HUES6 (cell line): ENCODE measurements at regions not wholly inside any gene's neighbourhood (a gene's known extent, or its start where the extent isn't known, plus 50 kb on each side); places are given as distances from the start of the nearest gene placed in this dataset.
"Not testable (repeated sequence)": the region's sequence is repeated elsewhere in the genome, so short reads cannot be mapped to it uniquely, and the experiment has no call there.

Experiments
- H3K27ac ChIP-seq: 2 replicates; pipeline ENCODE4 v1.7.0; 2013; ENCODE audit warnings: low read depth, mild to moderate bottlenecking, low read length, inconsistent platforms
- H3K27me3 ChIP-seq: 2 replicates; pipeline ENCODE4 v1.6.1; 2013; ENCODE audit warnings: low read length; ENCODE audit not compliant: control insufficient read depth, insufficient read depth
- H3K36me3 ChIP-seq: 2 replicates; pipeline ENCODE4 v1.6.1; 2013; ENCODE audit warnings: low read length; ENCODE audit not compliant: control insufficient read depth, insufficient read depth
- H3K4me1 ChIP-seq: 2 replicates; pipeline ENCODE4 v1.6.1; 2013; ENCODE audit warnings: low read length; ENCODE audit not compliant: control insufficient read depth, insufficient read depth
- H3K4me3 ChIP-seq: 2 replicates; pipeline ENCODE4 v1.5.1; 2013; ENCODE audit warnings: low read depth, low read length
- H3K9ac ChIP-seq: one replicate; pipeline ENCODE4 v1.6.1; 2013; ENCODE audit warnings: mild to moderate bottlenecking, low read length
- H3K9me3 ChIP-seq: 2 replicates; pipeline ENCODE4 v1.6.1; 2013; ENCODE audit warnings: low read depth, low read length; ENCODE audit not compliant: control insufficient read depth, insufficient read depth

DNA sequence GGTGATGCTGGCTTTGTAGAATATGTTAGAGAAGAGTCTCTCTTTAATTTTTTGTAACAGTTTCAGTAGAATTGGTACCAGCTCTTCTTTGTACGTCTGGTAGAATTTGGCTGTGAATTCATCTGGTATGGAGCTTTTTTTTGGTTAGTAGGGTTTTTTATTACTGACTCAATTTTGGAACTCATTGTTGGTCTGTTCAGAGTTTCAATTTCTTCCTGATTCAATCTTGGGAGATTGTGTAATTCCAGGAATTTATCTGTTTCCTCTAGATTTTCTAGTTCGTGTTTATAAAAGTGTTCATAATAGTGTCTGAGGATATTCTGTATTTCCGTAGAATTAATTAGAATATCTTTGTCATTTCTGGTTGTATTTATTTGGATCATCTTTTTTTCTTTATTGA, 943.5 kb downstream of the TRIB2 start:
- no peaks in the 10 kb centered on the region for H3K9me3 ChIP-seq
- no peak overlapping the region for H3K4me3 ChIP-seq
- no peak overlapping the region for H3K27ac ChIP-seq
- H3K9ac ChIP-seq: no peak overlapping the region
- peaks cover 4% of the 10 kb centered on the region; the same call in 1 of the 2 replicates for H3K27me3 ChIP-seq
- H3K36me3 ChIP-seq: no peaks in the 10 kb centered on the region
- H3K4me1 ChIP-seq: no peaks in the 10 kb centered on the region

DNA sequence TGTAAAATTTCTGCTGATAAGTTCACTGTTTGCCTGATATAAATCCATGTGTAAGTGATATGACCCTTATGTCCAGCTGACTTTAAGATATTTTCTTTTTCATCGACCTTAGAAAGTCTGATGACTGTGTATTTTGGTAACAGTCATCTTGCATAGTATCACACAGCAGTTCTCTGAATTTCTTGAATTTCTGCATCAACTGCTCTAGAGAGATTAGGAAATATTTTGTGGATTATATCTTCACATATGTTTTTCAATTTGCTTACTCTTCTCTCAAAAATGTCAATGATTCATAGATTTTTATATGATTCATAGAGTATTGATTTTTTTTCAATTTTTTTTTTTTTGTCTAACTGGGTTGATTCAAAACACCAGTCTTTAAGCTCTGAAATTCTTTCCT, 945.3 kb downstream of the TRIB2 start:
- Histone ChIP-seq H3K4me3 (no peak overlapping the region), H3K9ac (no peak overlapping the region), H3K4me1 (no peaks in the 10 kb centered on the region), H3K27ac (no peak overlapping the region), H3K9me3 (0 out of 2 replicates have a peak, but pooled peaks cover 2% of the 10 kb centered on the region), H3K36me3 (no peaks in the 10 kb centered on the region), H3K27me3 (peaks cover 10% of the 10 kb centered on the region; the same call in 1 of the 2 replicates)

DNA sequence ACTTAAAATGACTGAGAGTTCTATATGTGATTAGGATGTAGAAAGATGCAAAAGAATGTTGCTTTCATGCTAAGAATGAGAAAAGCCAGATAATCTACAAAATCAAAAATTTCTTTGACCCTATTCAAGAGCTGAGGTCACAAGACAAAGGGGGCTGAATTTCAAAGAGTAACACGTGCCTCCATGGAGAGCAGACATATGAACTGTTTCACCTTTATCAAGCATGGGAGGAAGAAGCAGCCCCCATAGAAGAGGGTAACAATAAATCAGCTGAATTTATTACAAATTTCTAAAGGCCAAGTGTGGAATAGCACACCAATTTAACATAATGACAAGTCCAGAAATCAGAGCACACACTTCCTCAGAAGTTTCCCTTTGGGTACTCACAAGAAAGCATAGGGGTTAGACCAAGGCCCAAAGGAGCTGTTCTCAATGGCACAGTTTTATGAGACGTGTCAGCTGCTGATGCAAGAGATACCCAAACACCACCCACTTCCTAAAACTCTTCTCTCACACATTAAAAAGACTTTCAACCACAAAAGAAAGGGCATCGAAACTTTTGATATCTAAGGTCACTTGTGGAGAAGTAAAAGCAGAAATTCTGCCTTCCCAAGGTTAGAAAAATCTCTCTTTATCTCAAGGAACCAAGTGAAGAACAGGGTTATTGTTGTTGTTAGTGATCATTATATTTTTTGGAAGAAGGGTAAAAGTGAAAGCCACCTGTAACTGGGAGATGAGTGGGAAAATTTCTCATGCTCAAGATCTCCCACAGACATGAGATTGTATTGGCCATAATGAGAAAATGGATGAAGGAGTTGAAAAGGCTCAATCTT, 950.1 kb downstream of the TRIB2 start:
- Histone ChIP-seq H3K4me3 (no peak overlapping the region), H3K4me1 (no peaks in the 10 kb centered on the region), H3K27ac (no peak overlapping the region), H3K9me3 (0 out of 2 replicates have a peak, but pooled peaks cover 2% of the 10 kb centered on the region), H3K27me3 (peaks cover 43% of the 10 kb centered on the region), H3K9ac (no peak overlapping the region), H3K36me3 (no peaks in the 10 kb centered on the region)

DNA sequence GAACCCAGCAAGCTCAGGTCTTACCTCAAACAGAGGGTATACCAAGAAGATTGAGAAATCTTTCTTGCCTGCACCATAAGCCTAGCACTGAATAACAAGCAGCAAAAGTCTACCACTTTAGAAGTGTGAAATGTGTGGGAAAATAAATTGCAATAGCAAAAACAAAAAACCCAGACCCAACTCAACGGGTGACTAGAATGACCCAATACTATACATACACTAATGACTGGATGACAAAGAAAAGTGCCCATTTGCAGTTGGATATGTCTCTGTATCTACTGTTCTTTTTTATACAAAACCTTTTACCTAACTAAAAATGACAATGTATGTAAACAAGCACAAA, 950.6 kb downstream of the TRIB2 start:
- no peak overlapping the region for H3K4me3 ChIP-seq
- H3K4me1 ChIP-seq: no peaks in the 10 kb centered on the region
- no peaks in the 10 kb centered on the region for H3K36me3 ChIP-seq
- no peak overlapping the region for H3K9ac ChIP-seq
- H3K27me3 ChIP-seq: peaks cover 49% of the 10 kb centered on the region
- 0 out of 2 replicates have a peak, but pooled peaks cover 2% of the 10 kb centered on the region for H3K9me3 ChIP-seq
- H3K27ac ChIP-seq: no peak overlapping the region

DNA sequence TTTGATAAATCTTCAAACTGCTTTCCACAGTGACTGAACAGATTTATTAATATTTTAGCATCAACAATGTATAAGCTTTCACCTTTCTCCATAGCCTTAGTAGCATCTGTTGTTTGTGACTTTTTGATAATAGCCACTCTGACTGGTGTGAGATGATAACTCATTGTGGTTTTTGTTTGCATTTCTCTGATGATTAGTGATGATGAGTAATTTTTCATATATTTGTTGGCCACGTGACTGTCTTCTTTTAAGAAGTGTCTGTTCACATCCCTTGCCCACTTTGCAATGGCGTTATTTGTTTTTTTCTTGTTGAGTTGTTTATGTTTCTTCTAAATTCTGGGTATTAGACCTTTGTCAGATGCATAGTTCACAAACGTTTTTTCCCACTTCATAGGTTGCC, 952.9 kb downstream of the TRIB2 start:
- Histone ChIP-seq H3K4me1 (no peaks in the 10 kb centered on the region), H3K27me3 (peaks cover 67% of the 10 kb centered on the region), H3K36me3 (no peaks in the 10 kb centered on the region), H3K9ac (no peak overlapping the region), H3K27ac (no peak overlapping the region), H3K4me3 (no peak overlapping the region), H3K9me3 (0 out of 2 replicates have a peak, but pooled peaks cover 2% of the 10 kb centered on the region)

DNA sequence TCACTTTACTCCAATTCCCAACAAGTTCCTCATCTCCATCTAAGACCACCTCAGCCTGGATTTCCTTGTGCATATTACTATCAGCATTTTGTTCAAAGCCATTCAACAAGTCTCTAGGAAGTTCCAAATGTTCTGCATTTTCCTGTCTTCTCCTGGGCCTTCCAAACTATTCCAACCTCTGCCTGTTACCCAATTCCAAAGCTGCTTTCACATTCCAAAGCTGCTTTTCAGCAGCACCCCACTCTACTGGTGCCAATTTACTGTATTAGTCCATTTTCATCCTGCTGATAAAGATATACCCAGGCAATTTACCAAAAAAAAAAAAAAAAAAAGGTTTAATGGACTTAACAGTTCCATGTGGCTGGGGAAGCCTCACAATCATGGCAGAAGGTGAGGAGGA, 957.1 kb downstream of the TRIB2 start:
- H3K27me3 ChIP-seq: peaks cover 93% of the 10 kb centered on the region
- H3K9ac ChIP-seq, H3K4me1 ChIP-seq, H3K9me3 ChIP-seq, H3K4me3 ChIP-seq, H3K36me3 ChIP-seq, H3K27ac ChIP-seq: not testable (repeated sequence)

DNA sequence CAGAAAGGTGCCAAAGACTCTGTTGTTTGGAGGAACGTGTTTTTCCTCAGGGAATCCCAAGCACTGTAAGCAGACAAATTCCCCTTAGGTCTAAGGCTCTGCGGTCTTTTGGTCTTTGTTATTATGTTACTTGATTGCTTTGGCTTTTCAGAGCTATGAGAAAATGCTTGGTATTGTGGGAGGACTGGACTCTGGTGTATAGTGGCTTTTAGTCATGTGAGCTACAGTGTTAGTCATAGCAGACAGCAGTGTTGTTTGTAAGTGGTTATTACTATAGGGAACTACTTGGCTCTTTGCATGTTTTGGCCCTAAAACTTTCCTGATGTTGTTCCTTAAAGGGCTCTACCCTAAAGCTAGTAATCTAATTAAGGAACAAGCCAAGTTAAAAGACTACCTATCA, 956.2 kb upstream of the LRATD1 start:
- no peak overlapping the region for H3K9ac ChIP-seq

DNA sequence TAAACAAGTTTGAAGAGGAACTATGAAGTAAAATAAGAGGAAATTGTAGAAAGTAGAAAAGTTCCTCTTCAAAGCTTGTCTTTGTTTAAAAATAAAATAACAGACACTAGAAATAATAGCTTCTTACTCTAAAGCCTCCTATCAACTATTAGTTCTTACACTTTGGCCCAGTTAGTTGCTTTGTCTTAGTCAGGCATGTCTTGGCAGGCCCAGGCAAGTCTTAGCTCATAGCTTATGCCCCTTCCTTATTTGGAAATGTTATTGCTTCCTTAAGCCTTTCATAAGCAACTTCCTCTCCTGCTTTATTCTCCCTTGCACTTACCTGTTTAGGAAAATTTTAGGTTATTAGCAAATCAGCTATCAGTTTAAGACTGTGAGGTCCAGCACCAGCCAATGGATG, 950.6 kb upstream of the LRATD1 start:
- H3K27ac ChIP-seq: no peak overlapping the region
- peaks cover 49% of the 10 kb centered on the region for H3K27me3 ChIP-seq
- no peak overlapping the region for H3K9ac ChIP-seq
- peaks cover 4% of the 10 kb centered on the region for H3K9me3 ChIP-seq
- no peaks in the 10 kb centered on the region for H3K36me3 ChIP-seq
- no peaks in the 10 kb centered on the region; the same call in 1 of the 2 replicates for H3K4me1 ChIP-seq
- no peak overlapping the region for H3K4me3 ChIP-seq

More for the DNA sequence above, 956.2 kb upstream of the LRATD1 start:
- peaks cover 97% of the 10 kb centered on the region for H3K27me3 ChIP-seq
- H3K27ac ChIP-seq: no peak overlapping the region
- no peaks in the 10 kb centered on the region for H3K36me3 ChIP-seq
- no peak overlapping the region for H3K4me3 ChIP-seq
- peaks cover 5% of the 10 kb centered on the region; the same call in 1 of the 2 replicates for H3K4me1 ChIP-seq
- peaks cover 4% of the 10 kb centered on the region; the same call in 1 of the 2 replicates for H3K9me3 ChIP-seq

DNA sequence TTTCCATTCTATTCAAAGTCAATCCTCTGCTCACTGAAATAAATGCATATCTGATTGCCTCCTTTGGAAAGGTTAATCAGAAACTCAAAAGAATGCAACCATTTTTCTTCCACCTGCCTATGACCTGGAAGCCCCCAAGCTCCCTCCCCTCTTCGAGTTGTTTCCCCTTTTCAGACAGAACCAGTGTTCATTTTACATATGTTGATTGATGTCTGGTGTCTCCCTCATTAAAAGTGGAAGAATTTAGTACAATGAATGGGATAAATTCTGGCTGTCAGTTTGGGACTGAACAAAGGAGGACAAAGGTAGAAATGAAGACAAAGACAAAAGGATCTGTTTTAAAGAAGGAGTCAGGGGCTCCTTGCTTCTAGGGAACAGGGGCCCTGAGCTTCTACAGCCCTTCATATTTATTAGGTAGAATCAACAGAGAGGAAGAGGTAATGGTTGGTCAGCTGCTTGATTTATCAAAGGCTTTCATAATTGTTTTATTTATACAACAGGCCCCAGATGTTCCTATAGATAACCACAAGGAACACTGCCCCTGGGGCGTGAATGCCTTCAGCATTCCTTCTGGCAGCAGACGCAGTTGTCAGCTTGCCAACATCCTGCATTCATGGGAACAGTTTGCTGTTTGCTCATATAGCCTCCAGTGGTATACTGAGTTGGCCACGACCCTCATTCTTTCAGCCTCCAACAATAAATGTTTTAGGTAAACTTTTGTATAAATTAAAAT, 949.8 kb upstream of the LRATD1 start:
- H3K9me3 ChIP-seq: peaks cover 1% of the 10 kb centered on the region
- H3K36me3 ChIP-seq: no peaks in the 10 kb centered on the region
- H3K27ac ChIP-seq: no peak overlapping the region
- H3K4me3 ChIP-seq: no peak overlapping the region
- peaks cover 41% of the 10 kb centered on the region for H3K27me3 ChIP-seq
- H3K9ac ChIP-seq: no peak overlapping the region
- no peaks in the 10 kb centered on the region for H3K4me1 ChIP-seq

DNA sequence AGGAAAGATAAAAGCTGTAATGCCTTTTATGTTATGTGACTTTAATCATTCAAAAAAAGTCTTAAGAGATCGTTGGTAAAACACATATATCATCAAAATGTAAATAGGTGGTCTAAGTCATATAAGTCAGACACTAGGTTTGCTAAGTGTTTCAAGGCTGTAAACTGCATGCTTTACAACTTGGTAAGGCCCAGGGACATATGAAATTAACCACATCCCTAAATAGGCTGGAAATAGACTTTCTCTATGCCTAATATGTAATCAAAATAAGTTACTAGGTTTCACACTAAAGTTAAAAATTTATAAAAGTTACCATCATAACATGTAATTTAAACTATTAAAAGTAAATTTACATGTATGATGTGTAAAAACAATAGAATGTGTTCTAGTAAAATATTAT, 946.3 kb upstream of the LRATD1 start:
- Histone ChIP-seq H3K36me3 (no peaks in the 10 kb centered on the region), H3K9me3 (peaks cover 3% of the 10 kb centered on the region; the same call in 1 of the 2 replicates), H3K4me3 (no peak overlapping the region), H3K4me1 (no peaks in the 10 kb centered on the region), H3K27ac (no peak overlapping the region), H3K9ac (no peak overlapping the region), H3K27me3 (peaks cover 5% of the 10 kb centered on the region; the same call in 1 of the 2 replicates)

DNA sequence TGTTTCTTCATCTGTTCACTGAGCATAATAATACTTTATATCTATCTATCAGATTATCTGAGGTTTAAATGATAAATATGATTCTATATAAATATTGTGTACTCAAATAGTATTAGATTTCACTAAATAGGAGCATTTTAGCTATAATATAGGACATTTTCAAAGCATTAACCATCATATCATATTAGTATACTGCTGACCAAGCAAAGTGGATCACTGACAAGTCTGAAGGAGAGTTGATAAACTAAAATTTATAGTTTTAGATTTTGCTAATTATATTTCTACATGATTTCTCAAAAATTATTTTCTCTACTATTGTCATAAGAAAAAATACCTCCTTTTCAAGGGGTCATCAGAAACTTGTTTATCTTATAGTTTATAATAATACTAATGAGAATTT, 937.8 kb upstream of the LRATD1 start:
- Histone ChIP-seq H3K9me3 (peaks cover 3% of the 10 kb centered on the region), H3K4me3 (no peak overlapping the region), H3K4me1 (no peaks in the 10 kb centered on the region), H3K9ac (no peak overlapping the region), H3K27ac (no peak overlapping the region), H3K36me3 (no peaks in the 10 kb centered on the region), H3K27me3 (no peaks in the 10 kb centered on the region)
